HEK293T (cell line): ENCODE measurements at regions not wholly inside any gene's neighbourhood (a gene's known extent, or its start where the extent isn't known, plus 50 kb on each side); places are given as distances from the start of the nearest gene placed in this dataset.

Experiments
- BHLHE40 ChIP-seq: fragments of 450-650 bp; IDR thresholded peaks from 2 replicates; pipeline ENCODE4 v1.6.1; 2016; ENCODE audit warnings: mild to moderate bottlenecking, moderate library complexity, borderline replicate concordance
- CTBP1 ChIP-seq: fragments of 450-650 bp; IDR thresholded peaks from 2 replicates; pipeline ENCODE4 v1.6.1; 2016; ENCODE audit warnings: borderline replicate concordance
- FOXK2 ChIP-seq: fragments of 450-650 bp; IDR thresholded peaks from 2 replicates; pipeline ENCODE4 v1.6.1; 2016; ENCODE audit warnings: mild to moderate bottlenecking
- FOXM1 ChIP-seq: fragments of 450-650 bp; IDR thresholded peaks from 2 replicates; pipeline ENCODE4 v1.6.1; 2017; ENCODE audit warnings: mild to moderate bottlenecking, borderline replicate concordance
- HDGF ChIP-seq: fragments of 450-650 bp; IDR thresholded peaks from 2 replicates; pipeline ENCODE4 v1.6.1; 2017; ENCODE audit warnings: antibody characterized with exemption, borderline replicate concordance
- LEF1 ChIP-seq: fragments of 450-650 bp; IDR thresholded peaks from 2 replicates; pipeline ENCODE4 v1.6.1; 2017; ENCODE audit warnings: mild to moderate bottlenecking, borderline replicate concordance
- SUZ12 ChIP-seq: fragments of 450-650 bp; IDR thresholded peaks from 2 replicates; pipeline ENCODE4 v1.6.1; 2016; ENCODE audit warnings: mild to moderate bottlenecking
- ZNF384 ChIP-seq: fragments of 450-650 bp; IDR thresholded peaks from 2 replicates; pipeline ENCODE4 v1.6.1; 2016

- no peak for TF ChIP-seq BHLHE40
- TF ChIP-seq SUZ12: no peak
- TF ChIP-seq ZNF384: no peak
- no peak for TF ChIP-seq HDGF
- TF ChIP-seq LEF1: no peak
- no peak for TF ChIP-seq FOXM1
- TF ChIP-seq FOXK2: no peak
- no peak for TF ChIP-seq CTBP1
Observed at GRCh38 chr5:68454172-68454571, 238.6 kb downstream of the PIK3R1 start.
